ENCODE measurements at regions not wholly inside any gene's neighbourhood (a gene's known extent, or its start where the extent isn't known, plus 50 kb on each side); places are given as distances from the start of the nearest gene placed in this dataset.
"Not testable (repeated sequence)": the region's sequence is repeated elsewhere in the genome, so short reads cannot be mapped to it uniquely, and the experiment has no call there.

- peak; percentile 62 for DNase-seq (ENCODE audit: low read depth)
These were observed 148.6 kb downstream of the CD47 start for GRCh38 chr3:107942244-107942643.

- DNase-seq (ENCODE audit: low read depth): no peak
These were observed 151.0 kb downstream of the CD47 start for GRCh38 chr3:107939691-107940442.

- peak; percentile 49 for DNase-seq (ENCODE audit: low read depth)
These were observed 152.7 kb downstream of the CD47 start for GRCh38 chr3:107938143-107938542.

GRCh38 chr3:107934808-107935207 lies 156.0 kb downstream of the CD47 start:
- no peak for DNase-seq (ENCODE audit: low read depth)

- DNase-seq (ENCODE audit: low read depth): no peak
These were observed 157.4 kb downstream of the CD47 start for GRCh38 chr3:107933450-107933849.

DNA sequence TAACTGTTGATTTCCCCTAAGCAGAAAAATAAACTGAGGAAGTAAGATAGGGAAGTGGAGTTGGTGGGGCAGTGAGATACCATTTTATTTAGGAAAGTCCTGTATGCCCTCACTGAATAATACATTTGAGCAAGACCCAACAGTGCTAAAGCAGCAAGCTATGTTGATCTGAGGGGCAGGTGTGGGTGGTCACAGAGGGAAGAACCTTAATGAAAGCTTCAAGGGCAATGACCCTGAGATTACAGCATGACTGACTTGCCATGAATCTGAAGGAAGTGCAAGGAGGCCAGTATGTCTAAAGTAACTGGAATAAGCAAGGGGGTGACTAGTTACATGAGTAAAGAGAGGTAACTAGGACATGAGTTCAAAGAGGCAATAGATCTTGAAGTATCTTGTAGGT lies 159.5 kb downstream of the CD47 start:
- DNase-seq (ENCODE audit: low read depth): no peak

DNA sequence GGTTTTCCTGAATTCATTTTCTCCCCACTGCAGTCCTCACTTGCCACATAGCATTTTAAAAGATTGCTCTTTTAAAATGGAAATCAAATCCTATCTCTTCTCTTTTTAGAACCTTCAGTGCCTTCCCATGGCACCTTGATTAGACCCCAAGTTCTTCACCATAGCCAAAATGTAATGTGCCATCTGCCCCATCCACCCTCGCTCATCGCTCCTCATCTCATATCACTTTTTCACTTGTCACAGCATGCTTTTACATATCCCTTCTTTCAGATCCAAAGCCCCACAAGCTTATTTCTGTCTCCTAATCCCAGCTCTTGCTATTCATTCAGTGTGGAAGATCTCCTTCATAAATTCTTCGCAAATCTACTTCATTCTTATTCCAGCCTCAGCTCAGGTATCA lies 161.7 kb downstream of the CD47 start:
- no peak for DNase-seq (ENCODE audit: low read depth)

DNA sequence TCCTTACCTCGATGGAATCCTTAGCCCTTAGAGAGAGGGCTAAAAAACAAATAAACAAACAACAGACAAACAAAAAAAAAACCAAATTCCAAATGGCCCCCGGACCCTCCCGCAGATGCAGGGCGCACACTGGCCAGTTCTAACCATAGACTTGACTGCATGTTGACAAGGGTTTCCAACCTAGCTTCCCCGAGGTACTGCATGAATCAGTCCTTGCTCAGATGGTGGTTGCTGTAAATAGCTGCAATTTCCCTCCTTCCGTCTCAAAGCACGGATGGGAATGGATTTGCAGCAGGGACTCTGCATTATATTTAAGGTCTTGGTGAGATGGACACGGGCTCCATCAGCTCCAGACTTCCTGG lies 162.8 kb downstream of the CD47 start:
- peak; percentile 58 for DNase-seq (ENCODE audit: low read depth)

DNA sequence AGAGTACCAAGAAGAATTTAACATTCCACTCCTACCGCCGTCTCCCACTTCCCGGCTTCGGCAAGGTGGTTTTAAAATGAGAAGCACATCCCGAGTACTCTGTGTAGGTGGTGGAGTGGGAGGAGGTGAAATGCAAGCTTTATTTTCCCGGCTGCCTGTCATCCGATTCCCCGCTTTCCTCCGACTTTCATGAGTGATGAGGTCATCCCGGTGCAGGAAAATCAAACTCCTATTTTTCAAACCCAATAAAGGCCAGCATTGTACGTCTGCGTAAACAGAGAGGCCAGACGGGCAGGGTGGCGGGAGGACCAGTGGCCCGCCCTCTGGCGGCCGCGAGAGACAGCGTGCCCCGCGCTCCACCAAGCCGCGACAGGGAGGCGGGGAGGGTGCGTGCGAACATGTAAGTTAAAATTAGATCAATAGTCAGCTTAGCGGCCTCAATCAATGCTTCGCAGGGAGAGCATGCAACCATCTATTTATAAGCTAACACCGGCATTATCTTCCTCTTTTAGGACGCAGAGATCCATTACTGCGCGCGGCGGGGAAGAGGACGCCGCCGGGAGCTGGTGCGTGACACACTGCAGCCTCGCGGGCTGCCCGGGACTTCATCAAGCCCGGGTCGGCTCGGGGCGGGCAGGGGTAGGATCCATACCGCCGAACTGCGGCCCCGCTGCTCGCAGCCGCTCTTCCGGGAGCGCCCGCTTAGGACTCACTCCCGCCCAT lies 163.3 kb downstream of the CD47 start:
- DNase-seq (ENCODE audit: low read depth): peak; percentile 83

DNA sequence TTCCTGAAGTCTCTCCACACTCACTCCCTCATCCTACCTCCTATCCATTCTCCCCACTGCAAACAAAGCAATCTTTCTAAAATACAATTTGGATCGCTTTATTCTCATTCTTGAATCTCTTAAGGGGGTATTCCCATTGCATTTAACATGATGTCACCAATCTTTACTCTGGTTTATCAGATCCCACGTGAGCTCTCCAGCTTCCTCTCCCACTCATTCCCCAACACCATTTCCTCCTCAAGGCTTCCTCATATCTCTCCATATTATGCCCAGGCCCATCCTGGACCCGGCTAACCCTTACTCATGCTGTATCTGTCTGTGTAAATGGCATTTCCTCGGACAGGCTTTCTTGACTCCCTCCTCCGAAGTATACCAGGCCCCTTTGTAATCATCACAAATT lies 165.0 kb downstream of the CD47 start:
- DNase-seq (ENCODE audit: low read depth): no peak

GRCh38 chr3:107921038-107921437 lies 169.8 kb downstream of the CD47 start:
- no peak for DNase-seq (ENCODE audit: low read depth)

DNA sequence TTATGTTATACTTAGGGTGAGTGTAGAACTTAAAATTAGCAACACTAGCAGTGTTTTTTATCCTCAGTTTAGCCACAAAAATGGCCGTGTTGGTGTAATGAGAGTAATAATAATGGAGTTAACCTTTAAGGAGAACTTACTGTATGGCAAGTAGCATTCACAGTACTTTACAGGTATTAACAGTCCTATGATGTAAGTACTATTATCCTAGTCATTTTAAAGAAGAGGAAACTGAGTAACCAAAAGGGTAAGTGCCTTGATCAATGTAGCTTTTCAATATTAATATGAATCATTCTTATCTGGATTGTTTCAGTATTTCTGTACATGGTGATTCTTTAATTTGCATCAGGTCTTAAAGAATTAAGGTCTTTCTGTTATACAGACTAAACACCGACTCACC lies 170.3 kb downstream of the CD47 start:
- DNase-seq (ENCODE audit: low read depth): no peak

DNA sequence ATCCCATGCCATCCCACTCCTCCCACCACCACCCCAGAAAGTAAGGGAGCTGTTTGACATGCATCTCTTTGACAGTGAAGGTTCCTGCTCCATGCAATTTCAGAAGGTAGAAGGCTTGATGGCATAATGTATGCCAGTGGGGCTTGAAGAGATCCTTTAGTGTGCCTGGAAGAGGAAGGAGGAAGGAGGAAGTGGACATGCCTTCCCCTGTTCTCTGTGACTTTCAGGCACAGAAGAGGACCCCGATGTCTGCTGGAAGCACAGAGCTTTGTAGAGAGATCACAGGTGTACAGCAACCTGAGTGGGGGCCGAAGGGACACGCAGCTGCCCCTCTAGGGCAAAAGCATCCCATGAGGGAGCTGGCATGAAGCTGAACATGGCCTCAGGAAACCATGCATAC lies 171.6 kb downstream of the CD47 start:
- no peak for DNase-seq (ENCODE audit: low read depth)

GRCh38 chr3:107916171-107916570 lies 174.7 kb downstream of the CD47 start:
- DNase-seq (ENCODE audit: low read depth): no peak

- DNase-seq (ENCODE audit: low read depth): no peak
These were observed 175.1 kb downstream of the CD47 start for GRCh38 chr3:107915706-107916105.

DNA sequence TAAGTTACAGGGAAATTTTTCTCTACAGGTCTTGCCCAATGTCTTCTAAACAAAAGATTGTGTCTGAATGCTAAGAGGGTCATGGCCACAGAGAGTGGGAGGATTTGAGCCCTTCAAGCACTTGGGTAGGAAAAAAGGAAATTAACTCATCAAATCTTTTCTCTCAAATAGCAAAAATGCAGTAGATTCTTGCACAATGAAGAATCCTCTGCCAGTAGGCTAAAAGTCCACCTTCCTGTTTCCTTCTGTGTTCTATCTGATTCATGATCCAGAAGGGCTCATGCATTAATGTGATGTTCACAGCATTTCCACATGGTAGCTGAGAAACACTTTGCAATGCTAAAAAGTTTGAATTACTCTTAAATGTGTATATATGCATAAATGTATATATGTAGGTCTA lies 177.1 kb downstream of the CD47 start:
- DNase-seq (ENCODE audit: low read depth): peak; percentile 80

DNA sequence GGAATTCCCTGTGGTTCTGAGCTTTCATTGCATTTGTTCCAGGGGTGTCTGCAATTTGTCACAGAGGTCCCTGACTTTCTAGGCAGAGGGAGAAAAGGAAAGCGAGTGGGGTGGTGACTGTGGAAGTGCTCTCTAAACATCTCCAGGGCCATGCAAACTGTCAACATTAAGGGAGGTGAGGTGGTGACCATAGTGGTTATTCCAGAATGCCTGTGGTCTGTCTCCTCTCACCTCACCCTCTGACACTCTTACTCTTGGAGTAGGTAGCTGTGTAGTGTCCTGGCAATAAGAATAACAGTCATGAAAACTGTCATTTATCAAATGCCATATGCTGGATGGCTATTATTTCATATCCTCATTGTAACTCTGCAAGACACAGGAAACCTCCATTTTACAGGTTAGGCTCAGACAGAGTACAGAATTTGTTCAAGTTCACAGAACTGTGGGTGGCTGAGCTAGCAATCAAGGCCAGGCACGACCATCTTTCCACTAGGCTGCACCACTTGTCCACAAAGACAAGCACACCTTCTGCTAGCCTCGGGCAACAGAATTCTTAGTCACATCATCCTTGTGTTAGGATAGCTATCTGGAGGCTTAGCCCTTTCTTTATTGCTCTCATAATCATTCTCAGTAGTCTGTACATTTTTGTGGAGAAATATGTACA lies 179.4 kb downstream of the CD47 start:
- no peak for DNase-seq (ENCODE audit: low read depth)

- DNase-seq (ENCODE audit: low read depth): no peak
These were observed 180.0 kb downstream of the CD47 start for GRCh38 chr3:107910713-107911259.

DNA sequence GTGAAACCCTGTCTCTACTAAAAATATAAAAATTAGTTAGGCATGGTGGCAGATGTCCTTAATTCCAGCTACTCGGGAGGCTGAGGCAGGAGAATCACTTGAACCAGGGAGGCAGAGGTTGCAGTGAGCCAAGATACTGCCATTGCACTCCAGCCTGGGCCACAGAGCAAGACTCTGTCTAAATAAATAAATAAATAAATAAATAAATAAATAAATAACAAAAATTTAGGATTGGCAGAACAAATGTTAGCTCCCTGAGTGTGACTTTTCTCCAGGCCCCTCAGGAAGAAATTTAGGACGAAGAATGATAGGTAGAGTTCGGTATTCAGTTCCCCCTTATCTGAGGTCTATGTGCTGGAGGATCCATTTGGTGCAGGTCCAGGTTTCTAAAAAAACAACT lies 181.2 kb downstream of the CD47 start:
- DNase-seq (ENCODE audit: low read depth): not testable (repeated sequence)

- no peak for DNase-seq (ENCODE audit: low read depth)
These were observed 182.8 kb downstream of the CD47 start for GRCh38 chr3:107907996-107908395.

- DNase-seq (ENCODE audit: low read depth): no peak
These were observed 186.2 kb downstream of the CD47 start for GRCh38 chr3:107904536-107905066.

DNA sequence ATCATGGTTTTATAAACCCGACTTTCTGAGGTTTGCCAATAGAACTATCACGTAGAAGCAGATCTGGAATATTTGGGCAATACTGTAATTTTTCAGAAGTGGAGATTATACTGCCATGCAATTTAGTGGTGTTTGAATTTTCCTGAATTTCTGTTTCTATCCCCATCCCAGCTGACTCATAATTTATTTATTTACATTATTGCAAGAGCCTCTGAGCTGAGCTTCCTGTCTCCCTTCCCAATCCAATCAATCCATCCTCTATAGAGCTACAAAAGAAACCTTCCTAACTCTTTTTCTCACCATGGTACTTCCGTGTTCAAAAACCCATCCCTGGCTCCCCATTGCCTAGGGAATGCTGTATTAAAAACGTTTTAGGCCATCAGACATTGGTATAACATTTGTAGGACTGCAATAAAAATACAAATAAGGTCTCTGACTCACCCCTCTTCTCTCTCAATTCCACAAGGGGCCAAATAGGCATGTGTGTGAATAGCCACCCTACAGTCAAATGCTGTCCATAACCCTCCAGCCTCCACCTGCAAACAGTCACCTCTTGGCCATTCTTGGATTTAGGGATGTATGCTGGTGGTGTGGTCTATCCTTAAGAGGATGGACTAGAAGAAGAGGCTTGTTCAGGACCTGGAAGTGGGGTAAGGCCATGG lies 190.7 kb downstream of the CD47 start:
- peak; percentile 16 for DNase-seq (ENCODE audit: low read depth)

Data from iris pigment epithelial cell (primary cell).